K562 (cell line): ENCODE measurements at regions not wholly inside any gene's neighbourhood (a gene's known extent, or its start where the extent isn't known, plus 50 kb on each side); places are given as distances from the start of the nearest gene placed in this dataset.

Source experiments
- ATAC-seq: fragments of 200-7000 bp; cut with Tn5 transposase; 3 replicates; pipeline ENCODE4 v1.9.1; 2020; ENCODE audit warnings: moderate library complexity
- BruUV-seq: library from RNA; stranded (reverse); fragments of 400-500 nt; replicated peaks from 2 replicates; lab custom pipeline; 2021; lab: Mats Ljungman, UMichigan
- CTCF ChIA-PET: fragments of 300-600 bp; formaldehyde crosslinking; extraction: SDS; loops from one replicate; lab custom pipeline; 2021; ENCODE audit warnings: low intra/inter-chr PET ratio; lab: Yijun Ruan, JAX
- POLR2A ChIA-PET: fragments of 300-600, 350-650 bp; sonication (Branson Sonifier 250); formaldehyde crosslinking; extraction: SDS; loops from one replicate; lab custom pipeline; 2021; ENCODE audit warnings: antibody characterized with exemption, inconsistent platforms; lab: Yijun Ruan, JAX
- DNase-seq, 4 experiments: peaks; one replicate each; pipeline versions ENCODE4 v3.0.0 to v3.0.0-alpha.2; 2011 to 2018; ENCODE audit warnings: low spot score in 3 of 4, mixed read lengths in 3 of 4; ENCODE audit errors: extremely low read depth in 1 of 4
- FAIRE-seq: peaks from 2 replicates; lab custom pipeline; 2011; peaks lifted over from hg19 to GRCh38; lab: Jason Lieb, UNC
- H2AFZ ChIP-seq: 2 replicates; pipeline ENCODE4 v1.6.0; 2011; ENCODE audit warnings: low read depth, low read length, control low read depth, inconsistent platforms
- H3K27ac ChIP-seq: fragments of 200-600 bp; 3 replicates; pipeline ENCODE4 v1.8.0; 2011; ENCODE audit warnings: low read depth, mild to moderate bottlenecking, control low read depth, inconsistent platforms, low read length, moderate library complexity, mixed read lengths; ENCODE audit errors: extremely low read depth
- H3K27me3 ChIP-seq, 2 experiments: fragments of 300-600 bp in 1 of 2; 2 replicates in 1 of 2; 3 replicates in 1 of 2; pipeline versions ENCODE4 v1.6.0 to v1.8.0; 2011; ENCODE audit warnings: inconsistent platforms in 2 of 2, low read length in 2 of 2, mild to moderate bottlenecking in 1 of 2, mixed read lengths in 1 of 2, moderate library complexity in 1 of 2; ENCODE audit not compliant: control insufficient read depth in 2 of 2, insufficient read depth in 2 of 2
- H3K36me3 ChIP-seq: fragments of 300-600 bp; 3 replicates; pipeline ENCODE4 v1.8.0; 2011; ENCODE audit warnings: mild to moderate bottlenecking, low read length, inconsistent platforms; ENCODE audit not compliant: control insufficient read depth, insufficient read depth
- H3K4me1 ChIP-seq, 2 experiments: fragments of 200-600 bp in 1 of 2; replicated peaks in 1 of 2; 2 replicates in 1 of 2; 3 replicates in 1 of 2; pipeline versions ENCODE4 v1.5.1 to v1.8.0; 2011; ENCODE audit warnings: inconsistent platforms in 2 of 2, low read length in 2 of 2, mild to moderate bottlenecking in 1 of 2, mixed read lengths in 1 of 2, moderate library complexity in 1 of 2; ENCODE audit not compliant: control insufficient read depth in 2 of 2, insufficient read depth in 2 of 2
- H3K4me2 ChIP-seq: 2 replicates; pipeline ENCODE4 v1.6.1; 2011; ENCODE audit warnings: low read length, control low read depth, inconsistent platforms, mixed read lengths; ENCODE audit not compliant: insufficient read depth
- H3K4me3 ChIP-seq: fragments of 200-600 bp; sonication (generic), shearing (Covaris generic); 2 replicates; pipeline ENCODE4 v1.5.1; 2016; ENCODE audit warnings: control low read depth, inconsistent platforms
- H3K79me2 ChIP-seq: fragments of 200-600 bp; 3 replicates; pipeline ENCODE4 v1.8.0; 2011; ENCODE audit warnings: low read length, inconsistent platforms; ENCODE audit not compliant: control insufficient read depth, insufficient read depth
- H3K9ac ChIP-seq, 2 experiments: 2 replicates each; pipeline versions ENCODE4 v1.6.0 to v1.6.1; 2011; ENCODE audit warnings: low read depth in 2 of 2, low read length in 2 of 2, control low read depth in 1 of 2, inconsistent platforms in 1 of 2, mild to moderate bottlenecking in 1 of 2, mixed read lengths in 1 of 2; ENCODE audit not compliant: insufficient read depth in 1 of 2
- H3K9me1 ChIP-seq: one replicate; pipeline ENCODE4 v1.6.0; 2011; ENCODE audit warnings: inconsistent platforms, mild to moderate bottlenecking, low read length, moderate library complexity; ENCODE audit not compliant: control insufficient read depth, insufficient read depth
- H3K9me3 ChIP-seq: replicated peaks from 2 replicates; pipeline ENCODE4 v1.5.1; 2011; ENCODE audit warnings: low read depth, low read length, inconsistent platforms; ENCODE audit not compliant: control insufficient read depth, insufficient read depth
- H4K20me1 ChIP-seq: replicated peaks from 2 replicates; pipeline ENCODE4 v1.6.1; 2011; ENCODE audit warnings: low read length, inconsistent platforms, mixed read lengths; ENCODE audit not compliant: control insufficient read depth, insufficient read depth
- DPF2 ChIP-seq: fragments of 450-650 bp; IDR thresholded peaks from 2 replicates; pipeline ENCODE4 v1.6.1; 2016
- ETS2 ChIP-seq: IDR thresholded peaks from 2 replicates; pipeline ENCODE4 v1.6.1; 2016; ENCODE audit warnings: borderline replicate concordance, missing genetic modification characterization, mild to moderate bottlenecking, moderate library complexity, missing compliant biosample characterization; ENCODE audit not compliant: poor library complexity, severe bottlenecking
- HMBOX1 ChIP-seq: sonication (generic); IDR thresholded peaks from 2 replicates; pipeline ENCODE4 v1.6.1; 2016
- HMG20A ChIP-seq: fragments of 450-650 bp; formaldehyde crosslinking; conservative IDR thresholded peaks from 2 replicates; pipeline ENCODE4 v1.4.0; 2020; ENCODE audit warnings: mild to moderate bottlenecking, mixed read lengths
- HMGXB4 ChIP-seq: sonication (generic); formaldehyde crosslinking; IDR thresholded peaks from 2 replicates; pipeline ENCODE4 v1.8.1; 2023; ENCODE audit warnings: mild to moderate bottlenecking, missing genetic modification reagents
- IRF9 ChIP-seq: fragments of 450-650 bp; IDR thresholded peaks from 2 replicates; pipeline ENCODE4 v1.6.1; 2016; ENCODE audit warnings: missing biosample characterization, missing genetic modification characterization
- MCM7 ChIP-seq, 2 experiments: fragments of 450-650 bp; IDR thresholded peaks; 2 replicates each; pipeline ENCODE4 v1.6.1; 2016 to 2018
- TBL1XR1 ChIP-seq, 2 experiments: IDR thresholded peaks; 2 replicates each; pipeline ENCODE4 v1.6.1; 2012; ENCODE audit warnings: improper control_type of control experiment in 2 of 2, low read length in 2 of 2, mild to moderate bottlenecking in 1 of 2
- TFAM ChIP-seq: fragments of 250-450 bp; sonication (Bioruptor Pico); conservative IDR thresholded peaks from 2 replicates; pipeline ENCODE4 v1.5.0; 2021; ENCODE audit warnings: mild to moderate bottlenecking, moderate library complexity
- ZNF212 ChIP-seq: fragments of 450-650 bp; formaldehyde crosslinking; IDR thresholded peaks from 2 replicates; pipeline ENCODE4 v1.4.0; 2020; ENCODE audit warnings: mild to moderate bottlenecking
- ZNF318 ChIP-seq, 2 experiments: fragments of 450-650 bp; IDR thresholded peaks; 2 replicates each; pipeline ENCODE4 v1.6.1; 2016; ENCODE audit warnings: mild to moderate bottlenecking in 2 of 2, borderline replicate concordance in 1 of 2, low read depth in 1 of 2, moderate library complexity in 1 of 2
- WGBS: fragments of 100-300 bp; shearing (Covaris generic); methylation state at CpG from one replicate; pipeline ENCODE4 v1.1.6; 2016; ENCODE audit warnings: low coverage, mixed read lengths; ENCODE audit not compliant: insufficient coverage; ENCODE audit errors: missing lambda C conversion rate; 5-methylcytosine and 5-hydroxymethylcytosine counted together
- in situ Hi-C: fragments of 300-500 bp; cut with MboI; formaldehyde crosslinking; loops from 4 replicates; pipeline ENCODE4 v1.15.0; 2018; ENCODE audit warnings: inconsistent platforms, mixed read lengths
- intact Hi-C: fragments of 100-400 bp; cut with micrococcal nuclease; formaldehyde crosslinking; loops from 2 replicates; pipeline ENCODE4 v1.14.2; 2022

- no peak overlapping the region for H3K27ac ChIP-seq
- H3K36me3 ChIP-seq: no peaks in the 10 kb centered on the region
- in situ Hi-C loops: no loop called here
- ATAC-seq (peak; percentile 97), FAIRE-seq (peak; percentile 84), DNase-seq (peak; percentile 12 to 78 (median 43))
- ChIA-PET CTCF (no interaction called here), POLR2A (interaction anchor here (0.7 kb wide), 1 partner anchor 519 kb away, joined by 3 read pairs; no protein-coding TSS in a partner anchor)
- H3K79me2 ChIP-seq: 0 out of 3 replicates have a peak, but pooled peaks cover 3% of the 10 kb centered on the region
- H2AFZ ChIP-seq: no peak overlapping the region
- H3K9me3 ChIP-seq: no peaks in the 10 kb centered on the region
- no peaks in the 10 kb centered on the region; the same call in none of the 2 replicates for H4K20me1 ChIP-seq
- no peak overlapping the region for H3K9ac ChIP-seq
- no peaks in the 10 kb centered on the region for H3K9me1 ChIP-seq
- H3K4me3 ChIP-seq: no peak overlapping the region
- H3K4me2 ChIP-seq: peak overlapping the region; percentile 14; the same call in 1 of the 2 replicates
- 6% methylated on average over 2 of the region's 2 CpGs for WGBS
- H3K4me1 ChIP-seq: peaks cover 0 to 19% of the 10 kb centered on the region in 2 experiments; a peak in 2 of 5 replicates
- H3K27me3 ChIP-seq: no peaks in the 10 kb centered on the region
- no TSS peak for BruUV-seq
- intact Hi-C loops: no loop called here
- TF ChIP-seq ZNF318 (IDR thresholded peaks at IDR 0.05; ENCODE audit: borderline replicate concordance in 1 of 2, low read depth in 1 of 2): no peak
- TF ChIP-seq HMGXB4 (CRISPR knock-in tag): no peak
- no peak for TF ChIP-seq ETS2 (tag)
- peak in 1 of 2 experiments; percentile 30; a peak in 1 of 4 replicates for TF ChIP-seq TBL1XR1 (IDR thresholded peaks at IDR 0.05; ENCODE audit: low read length in 2 of 2)
- TF ChIP-seq MCM7 (IDR thresholded peaks at IDR 0.05): no peak
- TF ChIP-seq HMBOX1: peak; percentile 65
- TF ChIP-seq TFAM (CRISPR knock-in tag): no peak
- no peak for TF ChIP-seq HMG20A (CRISPR knock-in tag)
- peak; percentile 72 for TF ChIP-seq DPF2
- no peak for TF ChIP-seq IRF9 (tag)
- no peak for TF ChIP-seq ZNF212 (CRISPR knock-in tag)
These were observed 205.3 kb upstream of the CNR1 start for GRCh38 chr6:88371480-88371879.
